GM10248 (cell line): ENCODE measurements at regions not wholly inside any gene's neighbourhood (a gene's known extent, or its start where the extent isn't known, plus 50 kb on each side); places are given as distances from the start of the nearest gene placed in this dataset.

Experiments used
- CTCF ChIA-PET: fragments of 300-600 bp; sonication (Branson Sonifier 250); formaldehyde crosslinking; extraction: SDS; loops from one replicate; lab custom pipeline; 2021; ENCODE audit warnings: antibody characterized with exemption; lab: Yijun Ruan, JAX
- POLR2A ChIA-PET: fragments of 350-650 bp; sonication (Branson Sonifier 250); formaldehyde crosslinking; extraction: SDS; loops from one replicate; lab custom pipeline; 2020; ENCODE audit warnings: antibody characterized with exemption; lab: Yijun Ruan, JAX
- DNase-seq: peaks from one replicate; pipeline ENCODE4 v3.0.0; 2012; ENCODE audit errors: extremely low spot score
- CTCF ChIP-seq: IDR thresholded peaks from 2 replicates; pipeline ENCODE4 v1.5.1; 2012; ENCODE audit warnings: mild to moderate bottlenecking, low read depth; ENCODE audit errors: extremely low read depth, missing control alignments, control extremely low read depth

GRCh38 chr10:126849646-126850045 lies 55.6 kb upstream of the DOCK1 start:
- CTCF ChIA-PET: no interaction called here
- POLR2A ChIA-PET: no interaction called here
- TF ChIP-seq CTCF: no peak
- DNase-seq: no peak

GRCh38 chr10:126851414-126852108 lies 53.7 kb upstream of the DOCK1 start:
- CTCF ChIA-PET: no interaction called here
- POLR2A ChIA-PET: no interaction called here
- no peak for TF ChIP-seq CTCF
- no peak for DNase-seq

- DNase-seq: no peak
- CTCF ChIA-PET: no interaction called here
- POLR2A ChIA-PET: no interaction called here
- TF ChIP-seq CTCF: no peak
Observed at GRCh38 chr10:126854726-126855495, 50.3 kb upstream of the DOCK1 start.
